ENCODE measurements at regions not wholly inside any gene's neighbourhood (a gene's known extent, or its start where the extent isn't known, plus 50 kb on each side); places are given as distances from the start of the nearest gene placed in this dataset.

GRCh38 chr6:84415517-84415916, 188.1 kb upstream of the CEP162 start:
- no peak overlapping the region for H3K9ac ChIP-seq
- 61% methylated on average over 6 of the region's 6 CpGs for WGBS (ENCODE audit: low lambda C conversion rate)
- no peaks in the 10 kb centered on the region for H3F3A ChIP-seq (replicated peaks; ENCODE audit: insufficient read depth)
- H3K9me2 ChIP-seq: no peaks in the 10 kb centered on the region
- no peaks in the 10 kb centered on the region for H4K20me1 ChIP-seq (ENCODE audit: insufficient read depth)
- no peak overlapping the region for H2AFZ ChIP-seq (ENCODE audit: low read depth)
- TF ChIP-seq RXRA (IDR thresholded peaks at IDR 0.05; ENCODE audit: borderline replicate concordance, low read depth) (no peak), RFX5 (IDR thresholded peaks at IDR 0.05; ENCODE audit: low read length) (no peak), EP300 (IDR thresholded peaks at IDR 0.05; ENCODE audit: borderline replicate concordance in 1 of 2, low read depth in 1 of 2, low read length in 1 of 2) (no peak), ELF1 (IDR thresholded peaks at IDR 0.05) (no peak), EZH2phosphoT487 (IDR thresholded peaks at IDR 0.05; ENCODE audit: borderline replicate concordance, low read depth) (no peak), TEAD4 (IDR thresholded peaks at IDR 0.05; ENCODE audit: borderline replicate concordance, insufficient read depth) (no peak), FOXM1 (IDR thresholded peaks at IDR 0.05; ENCODE audit: low read depth) (no peak), JUND (IDR thresholded peaks at IDR 0.05) (no peak), FOXJ3 (CRISPR knock-in tag; IDR thresholded peaks at IDR 0.05) (no peak), SMC3 (IDR thresholded peaks at IDR 0.05; ENCODE audit: low read depth, low read length) (no peak), POLR2AphosphoS5 (IDR thresholded peaks at IDR 0.05; ENCODE audit: low read depth, low read length) (no peak), GATA2 (CRISPR knock-in tag; IDR thresholded peaks at IDR 0.05) (no peak), TCF12 (IDR thresholded peaks at IDR 0.05) (no peak), CHD2 (IDR thresholded peaks at IDR 0.05; ENCODE audit: low read length, partially characterized antibody) (no peak), RCOR1 (IDR thresholded peaks at IDR 0.05; ENCODE audit: low read length) (no peak), TAF1 (IDR thresholded peaks at IDR 0.05; ENCODE audit: borderline replicate concordance, low read depth, low read length) (no peak)
- TF ChIP-seq, protein P1, sequence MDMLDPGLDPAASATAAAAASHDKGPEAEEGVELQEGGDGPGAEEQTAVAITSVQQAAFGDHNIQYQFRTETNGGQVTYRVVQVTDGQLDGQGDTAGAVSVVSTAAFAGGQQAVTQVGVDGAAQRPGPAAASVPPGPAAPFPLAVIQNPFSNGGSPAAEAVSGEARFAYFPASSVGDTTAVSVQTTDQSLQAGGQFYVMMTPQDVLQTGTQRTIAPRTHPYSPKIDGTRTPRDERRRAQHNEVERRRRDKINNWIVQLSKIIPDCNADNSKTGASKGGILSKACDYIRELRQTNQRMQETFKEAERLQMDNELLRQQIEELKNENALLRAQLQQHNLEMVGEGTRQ (IDR thresholded peaks at IDR 0.05; ENCODE audit: borderline replicate concordance, low read depth, low read length): no peak
- no peak overlapping the region for H3K27ac ChIP-seq (ENCODE audit: low read depth in 2 of 2, low read length in 1 of 2)
- DNase-seq: peak; percentile 5
- ChIA-PET CTCF (interaction anchor here (0.6 kb wide), 1 partner anchor 151 kb away, joined by 3 read pairs; no protein-coding TSS in a partner anchor), POLR2A (no interaction called here)
- H3K4me1 ChIP-seq (ENCODE audit: control insufficient read depth in 1 of 2, insufficient read depth in 2 of 2, low read depth in 1 of 2, low read length in 1 of 2): no peaks in the 10 kb centered on the region; a peak in 2 of 4 replicates
- no peaks in the 10 kb centered on the region for H3K36me3 ChIP-seq (replicated peaks in 1 of 2; ENCODE audit: control insufficient read depth in 1 of 2, insufficient read depth in 2 of 2, low read length in 1 of 2)
- peaks cover 12% of the 10 kb centered on the region; the same call in 1 of the 2 replicates for H3K27me3 ChIP-seq (ENCODE audit: insufficient read depth)
- H3K9me3 ChIP-seq: no peaks in the 10 kb centered on the region
- no peaks in the 10 kb centered on the region for H3K79me2 ChIP-seq (ENCODE audit: insufficient read depth)
- no peak overlapping the region for H3K4me3 ChIP-seq (ENCODE audit: low read depth in 2 of 2, low read length in 1 of 2)
- H3K4me2 ChIP-seq: no peak overlapping the region

GRCh38 chr6:84415068-84415467, 187.6 kb upstream of the CEP162 start:
- no peak overlapping the region for H3K4me3 ChIP-seq (ENCODE audit: low read depth in 2 of 2, low read length in 1 of 2)
- H3F3A ChIP-seq (replicated peaks; ENCODE audit: insufficient read depth): no peaks in the 10 kb centered on the region
- TF ChIP-seq FOXJ3 (CRISPR knock-in tag; IDR thresholded peaks at IDR 0.05) (no peak), NFIC (IDR thresholded peaks at IDR 0.05; ENCODE audit: borderline replicate concordance) (no peak), SIN3A (IDR thresholded peaks at IDR 0.05; ENCODE audit: borderline replicate concordance, low read depth, low read length) (no peak), GATA2 (CRISPR knock-in tag; IDR thresholded peaks at IDR 0.05) (no peak), YY1 (IDR thresholded peaks at IDR 0.05; ENCODE audit: low read depth) (no peak), ELF1 (IDR thresholded peaks at IDR 0.05) (no peak), TAF1 (IDR thresholded peaks at IDR 0.05; ENCODE audit: borderline replicate concordance, low read depth, low read length) (no peak), TEAD4 (IDR thresholded peaks at IDR 0.05; ENCODE audit: borderline replicate concordance, insufficient read depth) (no peak), EP300 (IDR thresholded peaks at IDR 0.05; ENCODE audit: borderline replicate concordance in 1 of 2, low read depth in 1 of 2, low read length in 1 of 2) (no peak)
- TF ChIP-seq, protein P2, sequence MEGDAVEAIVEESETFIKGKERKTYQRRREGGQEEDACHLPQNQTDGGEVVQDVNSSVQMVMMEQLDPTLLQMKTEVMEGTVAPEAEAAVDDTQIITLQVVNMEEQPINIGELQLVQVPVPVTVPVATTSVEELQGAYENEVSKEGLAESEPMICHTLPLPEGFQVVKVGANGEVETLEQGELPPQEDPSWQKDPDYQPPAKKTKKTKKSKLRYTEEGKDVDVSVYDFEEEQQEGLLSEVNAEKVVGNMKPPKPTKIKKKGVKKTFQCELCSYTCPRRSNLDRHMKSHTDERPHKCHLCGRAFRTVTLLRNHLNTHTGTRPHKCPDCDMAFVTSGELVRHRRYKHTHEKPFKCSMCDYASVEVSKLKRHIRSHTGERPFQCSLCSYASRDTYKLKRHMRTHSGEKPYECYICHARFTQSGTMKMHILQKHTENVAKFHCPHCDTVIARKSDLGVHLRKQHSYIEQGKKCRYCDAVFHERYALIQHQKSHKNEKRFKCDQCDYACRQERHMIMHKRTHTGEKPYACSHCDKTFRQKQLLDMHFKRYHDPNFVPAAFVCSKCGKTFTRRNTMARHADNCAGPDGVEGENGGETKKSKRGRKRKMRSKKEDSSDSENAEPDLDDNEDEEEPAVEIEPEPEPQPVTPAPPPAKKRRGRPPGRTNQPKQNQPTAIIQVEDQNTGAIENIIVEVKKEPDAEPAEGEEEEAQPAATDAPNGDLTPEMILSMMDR (IDR thresholded peaks at IDR 0.05): no peak
- no peaks in the 10 kb centered on the region for H3K36me3 ChIP-seq (replicated peaks in 1 of 2; ENCODE audit: control insufficient read depth in 1 of 2, insufficient read depth in 2 of 2, low read length in 1 of 2)
- no peaks in the 10 kb centered on the region for H3K9me2 ChIP-seq
- ChIA-PET POLR2A (no interaction called here), CTCF (interaction anchor here (1.0 to 1.3 kb wide), 2 partner anchors 11 to 13 kb away, joined by 3 to 5 read pairs; no protein-coding TSS in a partner anchor)
- no peaks in the 10 kb centered on the region for H3K9me3 ChIP-seq
- H3K79me2 ChIP-seq (ENCODE audit: insufficient read depth): no peaks in the 10 kb centered on the region
- no peak overlapping the region for H3K9ac ChIP-seq
- H3K4me2 ChIP-seq: no peak overlapping the region
- no peaks in the 10 kb centered on the region; a peak in 2 of 4 replicates for H3K4me1 ChIP-seq (ENCODE audit: control insufficient read depth in 1 of 2, insufficient read depth in 2 of 2, low read depth in 1 of 2, low read length in 1 of 2)
- H3K27me3 ChIP-seq (ENCODE audit: insufficient read depth): peaks cover 12% of the 10 kb centered on the region; the same call in 1 of the 2 replicates
- DNase-seq: no peak
- no peaks in the 10 kb centered on the region for H4K20me1 ChIP-seq (ENCODE audit: insufficient read depth)
- WGBS (ENCODE audit: low lambda C conversion rate): 25% methylated on average over 2 of the region's 2 CpGs
- H3K27ac ChIP-seq (ENCODE audit: low read depth in 2 of 2, low read length in 1 of 2): no peak overlapping the region
- H2AFZ ChIP-seq (ENCODE audit: low read depth): no peak overlapping the region
